NCI-H2196 (cell line): ENCODE measurements at regions not wholly inside any gene's neighbourhood (a gene's known extent, or its start where the extent isn't known, plus 50 kb on each side); places are given as distances from the start of the nearest gene placed in this dataset.

Source experiments
- DNase-seq: peaks from one replicate; lab custom pipeline; 2025; ENCODE audit not compliant: unreplicated experiment; lab: John Stamatoyannopoulos, UW

DNA sequence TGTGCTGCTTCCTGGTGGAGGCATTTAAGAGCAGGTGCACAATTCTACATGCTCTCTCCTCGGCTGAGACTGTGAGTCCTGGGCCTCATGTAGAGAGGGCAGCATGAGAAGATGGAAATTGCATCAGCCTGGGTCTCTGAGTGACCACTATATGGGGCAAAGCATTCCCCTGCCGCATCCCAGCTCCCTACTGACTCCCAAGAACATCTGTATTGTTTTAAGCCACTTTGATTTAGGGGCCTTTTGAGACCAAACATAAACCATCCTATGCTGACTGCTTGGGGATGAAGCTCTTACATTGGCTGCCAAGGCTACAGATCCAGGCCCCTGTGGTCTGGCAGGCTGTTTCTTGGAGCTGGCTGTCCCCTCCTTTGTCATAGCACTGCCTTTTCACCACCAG, 101.3 kb upstream of the TBX20 start:
- DNase-seq = no peak

DNA sequence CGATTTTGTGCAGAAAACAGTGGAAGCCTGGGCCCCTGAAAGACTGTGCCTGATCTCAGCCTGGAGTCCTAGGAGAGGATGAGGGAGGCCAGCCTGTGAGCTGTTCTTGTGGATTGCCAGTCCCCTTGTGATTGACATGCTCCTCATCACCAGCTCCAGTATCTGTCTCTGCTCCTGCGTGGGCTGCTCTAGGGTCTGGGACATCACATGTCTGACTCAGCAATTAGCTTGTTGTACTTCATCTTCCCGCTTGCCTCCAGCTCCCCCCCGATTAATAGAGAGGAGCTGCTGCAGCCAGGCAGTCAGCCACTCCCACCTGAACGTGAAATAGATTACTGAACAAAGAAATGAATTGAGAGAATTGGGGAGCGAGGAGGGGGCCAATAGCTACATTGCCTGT, 99.6 kb upstream of the TBX20 start:
- no peak for DNase-seq

DNA sequence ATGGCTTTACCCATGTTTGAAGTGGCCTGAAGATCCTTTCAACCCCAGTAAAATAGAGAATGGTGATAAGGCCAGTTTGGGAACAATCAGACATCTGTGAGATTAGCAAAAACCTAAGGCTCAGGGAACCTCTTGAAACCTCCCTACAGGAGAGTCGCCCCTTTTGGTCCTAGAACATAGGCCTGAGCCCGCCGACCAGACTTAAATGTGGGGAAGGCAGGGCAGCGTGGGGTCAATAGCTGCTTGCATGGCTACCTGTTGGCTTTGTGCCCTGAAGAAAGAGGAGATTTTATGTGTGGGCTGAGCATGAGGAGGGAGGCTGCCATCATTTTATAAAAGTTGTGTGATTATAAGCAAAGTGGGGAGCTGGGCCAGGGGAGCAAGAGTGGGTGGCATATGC, 97.6 kb upstream of the TBX20 start:
- DNase-seq = no peak

DNA sequence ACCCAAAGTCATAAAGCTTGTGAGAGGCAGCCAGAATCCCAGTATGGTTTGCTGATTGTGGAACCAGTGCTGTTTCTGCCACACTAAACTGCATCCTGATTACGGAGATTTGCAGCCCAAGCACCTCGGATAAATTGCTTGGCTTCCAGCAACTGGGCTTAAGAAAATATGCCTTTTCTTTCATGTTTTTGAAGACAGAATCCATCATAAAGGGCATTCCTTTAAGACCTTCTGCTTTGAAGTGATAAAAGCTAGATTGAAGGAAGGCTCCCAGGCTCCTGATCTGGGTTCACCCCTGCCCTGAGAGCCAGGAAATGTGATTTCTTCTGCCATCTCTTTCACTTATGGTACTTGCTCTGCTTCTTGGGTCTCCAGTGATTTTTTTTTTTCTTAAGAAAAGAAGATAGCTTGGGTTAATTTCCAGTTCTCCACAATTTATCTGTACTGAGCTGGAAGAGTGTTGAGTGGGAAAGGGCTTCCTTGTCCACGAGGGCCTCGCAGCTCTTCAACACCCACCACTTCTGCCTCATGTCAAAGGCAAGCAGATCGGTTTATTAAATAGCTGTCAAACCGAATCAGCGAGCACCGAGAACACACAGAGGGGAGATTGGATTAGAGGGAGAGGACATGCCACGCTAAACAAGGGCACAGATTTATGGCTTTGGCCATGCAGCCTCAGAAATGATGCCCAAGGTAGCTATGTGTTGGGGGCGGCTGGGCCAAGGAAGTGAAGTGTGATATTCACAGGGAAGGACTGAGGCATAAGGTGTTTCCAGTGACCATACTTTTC, 94.9 kb upstream of the TBX20 start:
- no peak for DNase-seq

DNA sequence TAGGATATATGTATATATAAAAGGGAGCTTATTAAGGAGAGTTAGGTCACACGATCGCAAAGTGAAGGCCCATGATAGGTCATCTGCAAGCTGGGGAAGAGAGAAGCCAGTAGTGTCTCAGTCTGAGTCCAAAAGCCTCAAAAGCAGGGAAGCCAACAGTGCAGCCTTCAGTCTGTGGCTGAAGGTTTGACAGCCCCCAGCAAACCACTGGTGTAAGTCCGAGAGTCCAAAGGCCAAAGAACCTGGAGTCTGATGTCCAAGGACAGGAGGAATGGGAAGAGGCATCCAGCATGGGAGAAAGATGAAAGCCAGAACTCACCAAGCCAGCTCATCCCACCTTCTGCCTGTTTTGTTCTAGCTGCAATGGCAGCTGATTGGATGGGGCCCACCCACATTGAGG, 88.9 kb upstream of the TBX20 start:
- DNase-seq = no peak

DNA sequence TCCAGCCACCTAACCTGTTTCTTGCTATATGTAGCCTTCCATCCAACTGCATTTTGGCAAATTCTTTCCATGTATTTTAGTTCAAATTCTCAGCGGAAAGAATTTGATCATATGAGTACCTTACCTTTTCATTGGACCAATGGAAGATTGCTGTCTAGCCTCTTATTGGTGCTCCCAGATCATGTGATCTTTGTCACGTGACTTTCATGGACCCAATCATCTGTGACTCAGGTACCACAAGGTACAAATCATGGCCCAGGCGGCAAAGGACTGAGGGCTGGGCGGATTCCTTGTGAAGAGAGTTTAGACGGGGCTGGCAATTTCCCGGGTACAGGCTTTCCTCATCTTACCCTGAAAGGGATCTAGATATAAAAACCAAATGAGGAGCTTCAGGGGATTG, 85.9 kb upstream of the TBX20 start:
- no peak for DNase-seq

DNA sequence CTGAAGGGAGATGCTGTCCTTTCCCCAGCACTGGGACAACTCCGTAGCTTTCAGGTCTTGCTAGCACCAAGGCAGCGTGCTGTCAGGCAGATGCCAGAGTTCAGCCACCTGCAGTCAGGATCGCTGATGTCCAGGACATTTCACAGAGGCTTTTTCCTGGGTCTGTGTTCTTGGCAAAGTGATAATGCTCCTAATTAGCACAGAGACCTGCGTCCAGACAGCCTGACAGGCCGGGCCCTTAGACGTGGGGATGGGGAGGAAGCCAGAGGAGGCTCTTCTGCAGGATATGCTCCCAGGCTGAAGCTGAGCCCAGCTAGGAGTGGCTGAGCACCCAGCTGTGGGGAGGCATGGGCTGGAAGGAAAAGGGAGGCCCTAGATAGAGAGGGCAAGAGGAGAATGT, 82.5 kb upstream of the TBX20 start:
- DNase-seq = no peak

DNA sequence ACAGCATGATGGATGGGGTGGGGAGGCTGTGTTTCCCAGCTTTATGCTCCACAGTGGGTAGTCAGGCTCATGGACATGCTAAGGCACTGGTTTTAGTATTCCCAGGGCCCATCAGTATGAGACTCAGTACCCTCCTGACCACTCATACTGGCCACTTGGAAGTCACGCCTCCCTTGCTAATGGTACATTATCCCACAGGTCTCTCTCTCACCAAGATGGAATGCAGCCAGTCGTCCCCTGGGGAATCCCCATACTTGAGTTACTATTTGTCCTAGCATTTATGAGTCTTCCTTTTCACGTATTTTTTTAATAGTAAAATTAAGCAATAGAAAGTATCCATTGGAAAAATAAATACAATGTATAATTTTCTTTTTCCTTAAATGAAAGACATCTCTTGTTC, 80.6 kb upstream of the TBX20 start:
- DNase-seq = no peak

DNA sequence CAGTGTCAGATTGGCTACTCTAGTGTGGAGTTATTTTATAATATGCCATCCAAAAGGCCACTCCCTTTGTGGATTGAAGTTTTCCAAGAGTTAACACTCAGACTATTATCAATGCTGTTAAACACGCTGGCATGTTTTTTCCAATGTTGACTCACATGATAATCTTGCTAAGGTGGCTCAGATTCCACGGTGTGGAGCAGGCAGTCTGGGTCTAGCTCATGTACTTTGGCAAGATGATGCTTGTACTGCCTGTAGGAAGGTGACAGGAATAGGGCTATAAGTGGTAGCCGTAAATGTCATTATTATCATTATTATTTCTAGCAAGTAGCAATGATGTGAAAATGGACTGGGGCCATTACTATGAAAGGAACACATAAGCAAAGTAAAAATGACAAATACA, 79.4 kb upstream of the TBX20 start:
- no peak for DNase-seq

DNA sequence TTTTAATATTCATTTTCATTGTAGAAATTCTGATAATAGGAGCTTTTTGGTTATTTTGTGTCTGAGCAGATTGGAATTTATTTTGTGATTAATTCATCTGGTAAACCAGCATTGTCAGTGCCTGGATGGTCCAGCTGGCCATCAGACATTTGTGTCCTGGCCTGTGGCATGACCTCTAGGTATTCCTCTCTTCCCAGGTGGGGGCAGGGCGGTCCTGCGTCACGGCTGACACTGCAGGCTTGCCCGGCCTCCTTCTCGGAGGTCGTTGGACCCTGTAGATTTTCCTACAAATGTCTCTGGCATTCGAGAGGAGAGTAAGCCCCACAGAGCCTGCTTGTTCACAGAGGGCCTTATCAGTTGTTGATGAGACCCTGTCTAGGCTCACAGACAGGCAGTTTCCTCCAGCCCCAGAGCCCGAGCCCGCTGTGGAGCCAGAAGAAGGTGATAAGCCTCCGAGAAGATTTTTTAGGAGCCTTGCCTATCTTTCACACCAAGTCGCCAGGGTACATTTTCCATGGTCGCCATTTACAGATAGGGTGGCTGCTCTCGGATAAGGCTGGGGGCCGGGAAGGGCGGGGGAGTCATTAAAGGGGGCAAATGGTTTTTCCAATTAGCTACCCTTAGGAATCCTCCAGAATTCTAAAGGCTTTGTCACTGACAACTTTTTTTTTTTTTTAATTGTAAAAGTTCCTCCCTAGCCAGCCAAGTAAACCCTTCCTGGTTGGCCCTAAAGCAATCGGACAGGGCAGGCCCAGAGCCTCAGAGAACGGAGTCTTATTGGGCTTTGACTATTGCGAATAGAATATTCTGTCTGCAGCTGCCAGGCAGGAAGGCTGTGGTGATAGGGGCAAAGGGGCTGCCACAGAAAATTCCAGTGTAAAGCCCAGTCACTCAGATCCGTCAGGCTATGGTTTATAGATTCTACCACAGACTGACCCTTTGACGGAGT, 78.1 kb upstream of the TBX20 start:
- no peak for DNase-seq

DNA sequence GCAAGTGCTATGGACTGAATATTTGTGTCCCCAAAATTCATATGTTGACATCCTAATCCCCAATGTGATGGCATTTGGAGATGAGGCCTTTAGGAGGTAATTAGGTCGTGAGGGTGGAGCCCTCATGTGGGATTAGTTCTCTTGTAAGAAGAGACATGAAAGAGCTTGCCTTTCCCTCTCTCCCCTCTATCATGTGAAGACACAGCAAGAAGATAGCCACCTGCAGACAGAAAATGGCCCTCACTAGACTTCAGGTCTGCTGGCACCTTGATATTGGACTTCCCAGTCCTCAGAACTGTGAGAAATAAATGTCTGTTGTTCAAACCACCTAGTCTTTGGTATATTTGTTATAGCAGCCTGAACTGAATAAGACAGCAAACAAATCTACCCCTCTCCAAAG, 75.1 kb upstream of the TBX20 start:
- DNase-seq = no peak

DNA sequence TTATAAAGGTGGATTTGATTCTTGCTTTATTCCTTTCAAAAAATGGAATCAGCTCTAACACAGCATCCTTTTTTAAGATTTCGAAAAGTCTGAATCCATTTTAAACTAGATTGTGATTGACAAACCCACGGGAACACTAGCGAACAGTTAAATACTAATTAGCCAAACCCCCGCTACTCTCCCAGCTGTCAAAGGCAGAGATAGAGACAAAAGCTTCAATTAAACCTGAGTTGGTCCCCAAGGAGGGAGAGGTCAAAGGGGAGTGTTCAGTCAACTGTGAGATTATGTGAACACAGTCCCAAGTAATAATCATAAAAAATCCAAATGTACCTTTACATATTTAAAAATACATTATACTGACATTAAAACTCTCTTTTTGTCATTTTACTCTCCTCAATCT, 65.7 kb upstream of the TBX20 start:
- no peak for DNase-seq

DNA sequence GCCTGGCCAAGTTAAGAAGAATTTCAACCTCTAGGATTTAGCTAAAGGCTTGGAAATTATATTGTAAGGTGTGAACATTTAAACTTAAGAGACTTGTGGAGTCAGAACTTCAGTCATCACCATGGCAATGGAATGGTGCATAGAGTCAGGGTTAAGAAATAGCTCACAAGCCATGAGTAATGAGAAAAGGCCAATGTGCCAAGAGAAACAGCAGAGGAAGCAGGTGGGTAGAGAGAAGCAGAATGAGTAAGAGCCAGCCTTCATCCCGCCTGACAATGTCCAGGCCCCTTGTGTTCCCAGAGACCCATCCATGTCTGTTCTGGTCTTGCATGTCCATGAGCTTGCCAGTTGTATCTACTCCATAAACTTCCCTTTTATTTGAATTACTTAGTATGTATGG, 62.6 kb upstream of the TBX20 start:
- DNase-seq = no peak

DNA sequence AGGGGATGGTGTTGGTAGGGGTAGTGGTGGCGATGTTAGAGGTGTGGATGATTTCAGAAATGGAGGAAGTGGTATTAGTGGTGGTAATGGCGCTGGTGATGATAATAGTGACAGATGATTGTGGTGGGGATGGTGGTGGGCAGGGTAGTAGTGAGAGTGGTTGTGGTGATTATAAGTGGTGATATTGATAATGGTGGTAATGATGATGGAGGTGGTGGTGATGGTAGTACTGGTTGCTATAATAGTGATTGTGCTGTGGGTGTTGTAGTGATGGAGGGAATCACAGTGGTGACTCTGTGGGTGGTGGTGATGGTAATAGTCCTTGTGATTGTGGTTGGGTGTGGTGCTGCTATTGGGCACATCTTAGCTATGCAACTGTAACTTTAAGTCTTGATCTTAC, 61.6 kb upstream of the TBX20 start:
- DNase-seq = no peak

DNA sequence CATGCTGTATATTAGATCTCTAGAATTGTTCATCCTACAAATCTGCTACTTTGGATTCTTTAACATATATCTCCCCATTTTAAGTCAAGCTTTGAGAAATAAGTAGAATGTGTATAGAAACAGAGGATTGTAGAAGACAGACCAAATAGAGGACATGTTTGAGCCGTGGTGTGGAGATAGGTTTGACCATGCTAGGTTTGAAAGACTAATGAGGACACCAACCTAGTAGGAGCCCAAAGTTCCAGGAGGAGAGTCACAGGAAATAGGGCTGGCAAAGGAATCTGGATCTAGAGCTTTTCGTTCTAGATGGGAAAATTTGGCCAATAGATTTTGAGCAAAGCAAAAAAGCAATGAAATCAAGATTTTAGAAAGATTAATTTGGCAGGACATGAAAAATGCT, 60.5 kb upstream of the TBX20 start:
- DNase-seq = no peak

DNA sequence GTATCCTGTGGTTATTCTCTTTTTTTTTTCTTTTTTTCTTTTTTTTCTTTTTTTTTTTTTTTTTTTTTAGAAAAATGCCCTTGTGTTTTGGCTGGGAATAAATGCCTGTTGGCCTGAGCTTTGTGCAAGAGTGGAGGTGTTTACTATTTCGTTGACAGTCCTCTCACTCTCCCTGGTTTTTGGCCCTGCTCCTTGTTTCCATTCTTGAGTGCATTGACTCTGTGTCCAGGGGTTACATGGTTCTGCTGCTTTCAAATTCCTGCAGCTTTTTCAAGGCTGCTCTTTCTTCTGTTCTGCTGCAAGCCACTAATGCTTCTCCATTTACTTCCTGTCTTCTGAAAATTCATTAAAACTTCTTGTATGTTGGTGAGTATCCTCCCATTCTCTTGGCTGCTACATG, 59.7 kb upstream of the TBX20 start:
- DNase-seq = no peak
